ENCODE measurements at regions not wholly inside any gene's neighbourhood (a gene's known extent, or its start where the extent isn't known, plus 50 kb on each side); places are given as distances from the start of the nearest gene placed in this dataset.
"Not testable (repeated sequence)": the region's sequence is repeated elsewhere in the genome, so short reads cannot be mapped to it uniquely, and the experiment has no call there.

DNA sequence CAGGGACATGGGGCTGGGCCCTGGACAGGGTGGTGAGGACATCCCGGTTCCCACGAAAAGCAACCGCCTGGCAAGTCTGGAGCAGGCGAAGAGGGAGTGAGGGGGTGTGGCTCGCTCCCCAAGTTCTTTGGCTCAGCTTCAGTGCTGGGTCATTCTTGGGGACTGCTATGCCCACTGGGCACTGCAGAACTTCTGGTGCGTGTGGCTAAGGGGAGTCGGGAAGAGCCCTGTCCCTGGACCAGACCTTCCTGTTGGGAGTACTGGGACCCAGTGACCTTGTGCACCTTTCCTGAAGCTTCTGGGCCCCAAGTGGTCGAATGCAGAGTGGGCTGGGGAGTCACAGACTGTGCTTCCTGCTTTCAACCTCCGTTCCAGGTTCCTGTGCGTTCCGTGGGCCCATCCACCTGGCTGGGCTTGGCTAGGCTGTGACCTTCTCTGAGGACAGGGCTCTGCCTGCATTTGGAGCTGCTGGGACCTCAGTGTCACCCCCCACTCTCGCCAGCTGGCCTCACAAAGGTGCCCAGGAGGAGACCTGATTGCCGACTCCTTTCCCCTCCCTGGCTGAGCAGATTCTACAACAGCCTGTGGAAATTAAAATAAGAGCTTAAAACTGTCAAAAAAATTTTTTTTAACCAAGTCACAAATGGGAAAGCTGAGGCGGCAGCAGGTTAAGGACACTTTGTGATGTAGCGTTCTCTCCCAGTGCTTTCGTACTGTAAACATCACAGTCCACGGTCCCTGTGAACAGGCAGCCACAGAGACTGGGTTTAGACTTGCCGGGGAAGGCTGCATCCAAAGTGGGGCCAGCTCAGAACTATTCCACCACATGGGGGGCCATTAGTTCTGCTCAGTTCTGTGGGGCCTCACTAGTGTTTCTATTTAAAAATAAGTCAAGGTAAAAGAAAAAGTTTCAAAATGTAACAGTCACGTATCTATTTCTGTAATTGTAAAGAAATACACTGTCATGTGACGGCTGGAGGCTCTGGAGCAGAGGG, 63.8 kb upstream of the WNT7B start:
- DNase-seq (ENCODE audit: low read depth): no peak

DNA sequence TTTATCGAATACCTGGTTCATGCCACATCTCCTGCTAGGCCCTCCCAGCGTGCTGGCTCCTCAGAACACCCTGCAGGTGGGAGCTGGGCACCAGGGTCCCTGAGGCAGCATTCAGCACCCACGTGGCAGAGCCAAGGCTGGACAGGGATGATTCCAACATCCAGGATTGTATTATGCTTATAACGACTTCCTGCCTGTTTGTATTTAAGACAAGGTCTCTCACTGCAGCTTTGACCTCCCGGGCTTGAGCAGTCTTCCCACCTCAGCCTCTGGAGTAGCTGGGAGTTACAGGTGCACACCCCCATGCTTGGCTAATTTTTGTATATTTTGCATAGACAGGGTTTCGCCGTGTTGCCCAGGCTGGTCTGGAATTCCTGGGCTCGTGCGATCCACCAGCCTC, 64.7 kb upstream of the WNT7B start:
- no peak for DNase-seq (ENCODE audit: low read depth)

DNA sequence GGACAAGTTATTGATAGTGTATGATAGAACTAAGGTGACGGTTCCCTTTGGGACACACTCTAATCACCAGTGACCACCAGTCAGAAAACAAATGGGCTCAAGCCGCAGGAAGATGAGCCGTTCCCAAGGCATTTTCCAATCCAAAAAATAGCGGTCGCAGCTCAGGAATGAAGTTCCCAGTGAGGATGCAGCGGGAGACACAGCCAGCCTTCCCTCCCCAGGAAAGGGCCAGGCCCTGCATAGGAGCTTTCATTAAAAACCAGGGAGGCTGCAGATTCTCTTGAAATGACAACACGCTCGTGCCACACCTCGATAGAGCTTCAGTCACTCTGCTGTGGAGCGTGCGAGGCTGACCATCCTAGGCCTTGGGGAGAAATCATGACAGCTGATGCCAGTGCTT, 65.8 kb upstream of the WNT7B start:
- DNase-seq (ENCODE audit: low read depth): no peak

DNA sequence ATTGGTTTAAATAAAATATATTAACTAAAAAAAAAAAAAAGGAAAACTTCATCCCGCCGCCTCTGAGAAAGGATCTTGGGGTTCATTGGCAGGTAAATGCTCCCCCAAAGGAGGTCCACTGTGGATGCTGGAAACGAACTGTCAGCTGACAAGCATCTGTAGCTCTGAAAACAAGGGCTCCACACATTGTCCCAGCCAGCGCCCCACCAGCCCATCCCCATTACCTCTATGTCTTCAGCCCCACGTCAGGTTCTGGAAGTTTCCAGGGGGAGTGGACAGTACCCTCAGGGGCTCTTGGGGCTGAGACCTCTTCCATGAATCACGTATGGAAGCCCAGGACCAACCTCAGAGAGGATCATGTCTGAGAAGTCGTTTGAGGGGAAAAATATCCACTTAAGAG, 66.4 kb upstream of the WNT7B start:
- no peak for DNase-seq (ENCODE audit: low read depth)

DNA sequence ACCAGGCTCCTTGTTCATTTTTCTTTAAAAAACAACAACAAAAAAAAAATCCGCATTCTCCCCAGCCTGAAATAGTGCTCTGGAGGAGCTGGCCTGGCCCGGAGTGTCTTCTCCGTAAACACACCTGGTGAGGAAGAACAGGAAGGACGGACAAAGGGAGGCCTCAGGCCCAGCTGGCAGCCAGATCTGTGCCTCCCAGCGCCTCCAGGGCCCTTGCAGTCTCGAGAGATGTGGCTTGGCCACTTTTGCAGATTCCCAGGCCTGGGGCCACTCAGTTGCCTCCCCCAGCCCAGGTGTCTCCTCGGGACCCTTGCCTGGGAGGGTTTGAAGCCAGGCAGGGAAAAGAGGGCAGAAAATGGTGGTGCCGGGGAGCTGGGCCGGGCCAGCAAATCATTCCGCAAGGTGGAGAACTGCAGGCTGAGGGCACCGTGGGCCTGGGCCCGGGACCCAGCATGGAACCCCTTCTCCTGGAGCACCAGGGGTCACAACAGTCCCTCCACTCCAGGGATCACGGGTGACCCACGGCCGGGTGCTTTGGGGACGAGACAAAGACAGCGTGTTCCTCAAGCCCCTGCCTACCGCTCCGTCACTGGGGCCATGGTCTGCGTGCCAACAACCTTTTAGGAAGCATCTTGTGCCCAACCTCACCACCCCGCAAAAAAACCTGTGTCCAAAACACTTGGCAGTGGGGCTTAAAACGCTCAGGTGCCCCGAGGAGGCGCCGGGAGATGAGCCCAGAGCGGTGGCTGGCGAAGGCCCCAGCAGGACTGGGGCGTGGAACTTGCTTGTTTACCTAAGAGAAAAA, 67.1 kb upstream of the WNT7B start:
- DNase-seq (ENCODE audit: low read depth): no peak

- no peak for DNase-seq (ENCODE audit: low read depth)
Measured at GRCh38 chr22:46044621-46045458, 67.9 kb upstream of the WNT7B start.

GRCh38 chr22:46045459-46046298, 68.7 kb upstream of the WNT7B start:
- DNase-seq (ENCODE audit: low read depth): no peak

DNA sequence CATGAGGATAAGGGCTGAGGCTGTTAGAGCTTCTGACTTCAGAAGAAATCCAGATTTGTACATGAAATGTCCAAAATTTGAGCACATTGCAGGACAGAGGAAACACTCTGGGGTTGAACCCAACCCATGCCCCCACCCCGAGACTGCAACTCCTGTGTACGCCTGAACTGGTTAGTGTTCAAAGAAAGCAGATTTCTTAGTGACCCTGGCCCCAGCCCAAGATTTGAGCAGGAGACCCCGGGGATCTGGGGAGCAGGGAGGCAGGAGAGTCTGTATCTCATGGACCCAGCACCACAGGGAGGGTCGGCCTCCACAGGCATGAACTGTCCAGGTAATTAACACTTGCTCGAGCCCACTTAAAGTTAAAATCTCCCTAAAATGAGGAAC, 69.3 kb upstream of the WNT7B start:
- no peak for DNase-seq (ENCODE audit: low read depth)

- no peak for DNase-seq (ENCODE audit: low read depth)
Measured at GRCh38 chr22:46047226-46047625, 70.3 kb upstream of the WNT7B start.

DNA sequence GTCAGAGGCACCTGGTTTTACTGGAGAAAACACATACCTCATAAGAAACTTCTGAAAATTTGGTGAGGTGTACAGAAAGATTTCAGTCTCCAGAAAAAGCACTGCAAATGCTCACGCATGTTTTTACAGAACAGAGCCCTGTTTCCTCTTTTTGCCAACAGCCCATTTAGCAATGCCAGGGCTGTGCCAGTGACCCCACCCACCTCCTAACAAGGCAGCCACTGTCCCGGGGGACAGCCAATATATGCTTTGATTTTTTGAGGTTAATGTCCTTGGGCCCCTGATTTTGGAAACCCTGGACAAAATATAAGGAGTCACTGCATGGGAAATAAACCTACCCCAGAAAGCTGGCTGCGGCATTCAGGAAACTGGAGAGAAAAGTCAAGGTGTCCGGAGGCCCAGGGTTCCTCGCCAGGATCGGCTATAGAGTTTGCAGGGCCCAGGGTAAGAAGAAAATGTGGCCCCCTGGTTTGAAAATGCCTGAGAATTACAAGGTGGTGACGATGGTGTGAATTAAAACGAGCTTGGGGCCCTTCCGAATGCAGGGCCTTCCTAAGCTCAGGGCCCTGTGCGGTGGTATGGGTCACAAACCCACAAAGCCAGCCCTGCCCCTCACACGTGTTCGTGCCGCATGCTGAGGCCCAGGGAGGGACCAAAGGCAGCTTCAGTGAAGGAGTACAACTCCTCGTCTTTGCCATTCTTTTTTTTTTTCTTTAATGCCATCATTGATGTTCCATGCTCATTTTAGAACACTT, 71.1 kb upstream of the WNT7B start:
- no peak for DNase-seq (ENCODE audit: low read depth)

- DNase-seq (ENCODE audit: low read depth): not testable (repeated sequence)
Measured at GRCh38 chr22:46048661-46049060, 71.7 kb upstream of the WNT7B start.

- DNase-seq (ENCODE audit: low read depth): no peak
Measured at GRCh38 chr22:46049726-46050450, 72.9 kb upstream of the WNT7B start.

DNA sequence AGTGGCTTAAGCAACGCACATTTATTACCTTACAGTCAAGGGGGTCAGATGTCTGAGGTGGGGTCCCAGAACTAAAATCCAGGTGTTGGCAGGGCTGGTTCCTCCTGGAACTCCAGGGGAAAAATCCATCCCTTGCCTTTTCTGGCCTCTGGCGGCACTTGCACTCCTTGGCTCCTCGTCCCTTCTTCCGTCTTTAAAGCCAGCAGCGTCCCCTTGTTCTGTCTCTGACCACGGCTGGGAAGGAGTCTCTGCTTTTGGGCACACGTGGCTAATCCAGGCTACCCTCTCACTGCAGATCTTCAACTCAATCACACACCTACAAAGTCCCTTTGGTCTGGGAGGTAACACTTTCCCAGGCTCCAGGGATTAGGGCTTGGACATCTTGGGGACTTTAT, 73.5 kb upstream of the WNT7B start:
- DNase-seq (ENCODE audit: low read depth): no peak

DNA sequence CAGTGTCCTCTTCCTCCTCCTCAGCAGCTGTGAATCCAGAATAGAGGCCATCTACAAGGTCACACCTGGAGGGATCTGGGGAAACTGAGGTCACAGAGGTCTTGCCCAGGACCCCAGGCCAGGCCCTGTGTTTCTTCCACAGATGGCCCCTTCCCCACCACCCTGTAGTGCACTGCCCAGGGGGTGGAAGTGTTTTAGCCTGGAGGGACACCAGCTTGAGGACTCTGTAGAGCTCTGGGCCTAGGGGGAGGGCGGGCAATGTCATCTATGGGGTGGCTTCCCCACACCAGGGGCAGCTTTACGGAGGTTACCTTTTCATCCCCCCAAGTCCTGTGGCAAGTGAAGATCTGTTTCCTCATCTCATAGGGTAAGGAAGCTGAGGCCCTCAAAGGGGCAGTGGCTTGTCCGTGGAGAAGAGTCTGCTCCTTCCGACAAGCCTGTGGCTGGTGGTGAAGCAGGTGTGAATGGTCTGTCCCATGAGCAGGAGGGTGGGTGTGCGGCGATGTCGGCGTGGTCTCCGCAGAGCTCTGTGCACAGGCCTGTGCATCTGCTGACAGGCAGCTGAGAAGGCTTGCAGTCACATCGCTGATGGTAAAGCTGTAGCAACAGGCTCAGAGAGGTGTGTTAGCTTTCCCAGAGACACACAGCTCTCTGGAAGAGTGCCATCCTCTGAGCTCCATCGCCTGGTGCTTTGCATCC, 74.1 kb upstream of the WNT7B start:
- DNase-seq (ENCODE audit: low read depth): no peak

- no peak for DNase-seq (ENCODE audit: low read depth)
Measured at GRCh38 chr22:46051646-46052045, 74.7 kb upstream of the WNT7B start.

- no peak for DNase-seq (ENCODE audit: low read depth)
Measured at GRCh38 chr22:46052331-46052771, 75.4 kb upstream of the WNT7B start.

DNA sequence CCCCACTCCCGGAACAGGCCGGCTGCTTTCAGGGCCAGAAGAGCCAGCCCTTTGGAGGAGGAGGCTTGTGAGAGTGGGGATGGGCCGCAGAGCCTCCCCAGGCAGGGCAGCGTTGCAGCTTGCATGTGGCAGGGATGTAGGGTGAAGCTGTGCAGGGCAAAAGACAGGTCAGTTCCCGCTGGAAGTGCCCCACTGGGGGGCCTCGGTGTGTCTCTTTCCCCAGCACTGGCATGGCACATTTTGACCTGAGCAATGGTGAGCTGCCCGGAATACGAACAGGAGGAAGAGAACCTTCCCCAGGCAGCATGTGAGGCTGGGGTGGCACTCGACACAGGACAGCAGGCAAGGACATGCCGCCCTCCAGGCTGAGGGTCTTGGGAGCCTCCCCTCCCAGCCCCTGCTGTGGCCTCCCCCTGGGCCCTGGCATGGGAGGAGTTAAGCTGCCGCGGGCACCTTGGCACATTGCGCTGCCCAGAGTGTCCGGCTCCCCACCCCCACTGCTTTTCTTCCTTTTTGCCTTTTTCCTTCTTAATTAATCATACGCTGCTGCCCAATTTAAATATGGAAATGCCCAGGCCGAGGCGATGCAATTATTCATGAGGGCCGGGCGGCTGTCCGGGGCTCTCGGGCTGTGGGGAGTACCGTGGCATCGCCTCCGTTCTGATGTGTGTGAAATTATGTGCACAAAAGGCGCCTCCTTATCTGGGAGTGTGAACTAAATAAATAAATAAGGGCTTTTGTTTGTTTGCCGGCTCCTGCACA, 76.0 kb upstream of the WNT7B start:
- DNase-seq (ENCODE audit: low read depth): no peak

DNA sequence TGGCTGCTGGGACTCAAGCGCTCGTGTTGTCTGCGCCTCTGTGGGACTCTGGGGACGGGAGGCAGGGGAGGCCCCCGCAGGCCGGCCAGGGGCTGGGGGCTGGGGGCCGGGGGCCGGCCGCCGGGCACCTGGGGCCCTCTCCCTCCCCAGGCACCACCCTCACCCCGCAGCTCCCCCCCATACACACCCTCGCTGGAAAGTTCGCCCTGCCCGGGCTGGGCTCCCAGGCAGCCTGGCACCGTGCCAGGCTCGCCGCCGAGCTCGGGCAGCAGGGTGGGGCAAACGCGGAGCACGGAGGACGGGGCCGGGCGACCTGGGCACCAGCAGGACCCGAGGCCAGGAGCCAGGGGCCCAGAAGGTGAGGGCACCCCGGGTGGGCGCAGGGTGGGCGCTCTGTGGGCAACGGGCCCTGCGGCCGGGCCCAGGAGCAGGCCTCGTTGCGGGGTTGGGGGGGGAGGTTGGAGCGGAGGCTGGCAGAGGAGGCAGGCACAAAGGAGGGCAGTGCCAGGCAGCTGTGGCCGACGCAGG, 76.7 kb upstream of the WNT7B start:
- no peak for DNase-seq (ENCODE audit: low read depth)

Measured in HS-27A (cell line).